T-helper 2 cell (primary cell): ENCODE measurements at regions not wholly inside any gene's neighbourhood (a gene's known extent, or its start where the extent isn't known, plus 50 kb on each side); places are given as distances from the start of the nearest gene placed in this dataset.

ENCODE experiments used
- DNase-seq, 5 experiments: peaks; one replicate each; pipeline versions ENCODE4 v3.0.0 to v3.0.0-alpha.2; 2012 to 2022

DNA sequence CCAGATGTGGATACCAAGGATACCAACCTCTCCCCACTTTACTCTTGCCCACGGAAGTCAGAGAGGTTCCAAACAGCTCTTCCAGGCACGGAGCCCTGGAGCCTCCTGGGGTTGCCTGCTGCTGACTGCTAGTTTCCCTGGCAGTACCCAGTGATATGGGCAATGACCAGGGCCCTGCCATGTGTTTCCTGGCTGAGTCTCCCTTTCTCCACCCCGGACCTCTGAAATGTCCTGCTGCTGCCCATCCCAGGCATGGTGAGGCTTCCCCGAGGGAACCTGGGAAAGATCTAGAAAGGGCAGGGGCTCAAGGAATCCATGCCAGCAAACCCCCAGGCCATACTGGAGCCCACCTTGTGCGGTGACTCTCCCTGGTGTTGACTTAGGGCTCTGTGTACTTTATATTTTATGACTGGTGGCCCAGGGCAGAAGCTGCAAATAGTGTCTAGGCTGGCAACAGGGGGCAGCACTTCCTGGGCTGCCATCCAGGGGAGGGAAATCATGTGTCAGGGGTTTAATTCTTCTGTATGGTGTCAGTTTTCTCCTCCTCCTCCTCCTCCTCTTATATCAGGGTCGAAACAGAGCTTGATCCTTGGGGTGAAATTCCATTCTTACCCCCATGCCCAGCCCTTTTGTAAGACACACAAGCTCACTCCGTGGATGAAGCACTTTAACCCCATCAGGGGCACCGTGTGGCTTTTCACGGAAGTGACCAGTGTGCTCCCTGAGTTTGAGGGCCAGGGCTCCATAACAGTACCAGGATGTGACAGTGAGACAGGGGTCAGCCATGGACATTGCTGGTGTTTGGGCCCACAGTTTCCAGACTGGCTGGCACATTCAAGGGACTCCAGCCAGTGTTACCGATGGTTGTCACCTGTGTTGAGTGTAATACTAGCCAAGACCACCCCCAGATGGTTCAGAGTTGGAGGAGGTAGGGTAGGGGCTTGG, 62.4 kb upstream of the GDF10 start:
- DNase-seq, result no peak

DNA sequence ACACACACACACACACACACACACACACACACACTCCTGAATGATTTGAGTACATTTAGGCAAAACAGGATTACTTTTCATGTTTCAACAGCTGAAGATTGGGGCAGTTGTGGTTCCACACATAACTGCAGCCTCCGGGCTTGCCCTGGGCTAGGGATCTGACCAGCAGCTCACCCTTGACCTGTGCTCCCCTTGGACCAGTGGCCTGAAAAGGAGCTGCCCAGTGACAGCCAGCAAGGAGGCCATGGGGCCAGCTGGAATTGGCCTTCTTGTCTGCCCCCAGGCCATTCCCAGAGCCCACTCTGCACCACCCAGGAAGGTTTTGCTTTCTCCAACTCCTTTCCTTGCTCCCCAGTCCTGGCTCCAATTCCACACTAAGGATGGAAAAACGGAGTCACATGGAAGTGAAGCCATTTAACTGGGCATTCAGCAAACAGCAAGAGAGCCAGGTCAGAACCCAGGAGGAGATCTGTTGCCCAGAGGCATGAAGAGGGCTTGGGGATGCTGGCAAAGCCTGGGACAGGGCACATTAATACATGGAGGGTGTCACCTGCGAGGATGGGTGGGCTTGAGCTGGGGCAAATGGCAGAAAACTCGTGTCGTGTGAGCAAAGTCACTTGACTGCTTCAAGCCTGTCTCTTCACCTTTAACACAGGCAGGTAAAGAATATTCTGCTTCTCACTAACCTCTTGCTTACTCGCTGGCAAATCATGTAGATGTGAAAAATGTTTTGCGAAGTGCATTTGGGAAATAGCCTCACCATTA, 61.5 kb upstream of the GDF10 start:
- no peak for DNase-seq

DNA sequence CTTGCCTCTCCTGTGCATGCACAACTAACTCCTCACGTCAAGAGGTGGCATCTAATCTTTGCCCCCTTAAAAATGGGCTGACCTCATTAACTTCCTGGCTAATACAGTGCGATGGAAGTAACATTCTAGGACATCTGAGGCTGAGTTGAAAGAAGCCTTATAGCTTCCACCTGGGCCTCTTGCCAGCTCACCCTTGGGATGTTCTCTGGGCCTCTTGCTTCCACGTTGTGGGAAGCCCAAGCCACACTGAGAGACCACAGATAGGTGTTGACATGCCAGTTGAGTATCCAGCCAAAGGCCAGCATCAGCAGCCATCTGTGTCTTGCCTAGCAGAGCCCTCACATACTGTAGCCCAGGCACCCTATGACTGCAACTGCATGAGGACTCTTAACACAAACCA, 60.8 kb upstream of the GDF10 start:
- no peak for DNase-seq

DNA sequence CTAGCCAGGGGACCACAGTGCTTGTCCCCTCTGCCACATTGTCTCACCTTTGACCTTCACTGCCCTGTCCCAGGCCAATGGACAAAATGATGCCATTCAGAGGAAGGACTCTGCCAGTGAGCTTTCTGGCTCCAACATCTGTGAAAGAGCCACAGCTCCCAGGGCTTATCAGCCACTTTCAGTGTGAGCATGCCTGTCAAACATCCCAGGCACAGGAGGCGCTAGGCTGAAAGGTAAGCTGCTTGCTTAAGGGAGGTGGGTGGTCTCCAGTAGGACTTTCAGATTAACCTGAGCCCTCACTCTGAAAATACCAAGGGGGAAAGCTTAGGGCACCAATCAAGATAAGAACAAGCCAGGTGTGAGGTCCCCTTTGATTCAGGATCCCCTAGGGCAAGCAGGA, 59.8 kb upstream of the GDF10 start:
- no peak for DNase-seq

DNA sequence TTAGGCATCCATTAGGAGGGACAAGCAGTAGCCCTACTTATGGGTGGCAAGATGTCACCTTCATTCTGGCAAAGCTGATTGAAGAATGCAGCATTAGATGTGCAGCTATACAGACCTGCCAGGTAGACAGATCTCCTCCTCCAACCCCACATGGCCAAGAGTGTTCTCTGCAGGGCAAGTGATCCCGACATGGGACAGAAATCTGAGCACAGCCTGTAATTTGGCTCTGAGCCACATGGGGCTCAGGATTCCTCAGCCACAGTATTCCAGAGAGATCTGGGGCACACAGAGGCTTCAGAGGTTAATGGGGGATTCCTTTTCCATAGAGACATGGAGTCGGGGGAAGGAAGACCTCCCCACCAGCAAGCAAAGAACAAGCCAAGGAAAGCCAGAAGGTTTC, 58.7 kb upstream of the GDF10 start:
- DNase-seq, result no peak

DNA sequence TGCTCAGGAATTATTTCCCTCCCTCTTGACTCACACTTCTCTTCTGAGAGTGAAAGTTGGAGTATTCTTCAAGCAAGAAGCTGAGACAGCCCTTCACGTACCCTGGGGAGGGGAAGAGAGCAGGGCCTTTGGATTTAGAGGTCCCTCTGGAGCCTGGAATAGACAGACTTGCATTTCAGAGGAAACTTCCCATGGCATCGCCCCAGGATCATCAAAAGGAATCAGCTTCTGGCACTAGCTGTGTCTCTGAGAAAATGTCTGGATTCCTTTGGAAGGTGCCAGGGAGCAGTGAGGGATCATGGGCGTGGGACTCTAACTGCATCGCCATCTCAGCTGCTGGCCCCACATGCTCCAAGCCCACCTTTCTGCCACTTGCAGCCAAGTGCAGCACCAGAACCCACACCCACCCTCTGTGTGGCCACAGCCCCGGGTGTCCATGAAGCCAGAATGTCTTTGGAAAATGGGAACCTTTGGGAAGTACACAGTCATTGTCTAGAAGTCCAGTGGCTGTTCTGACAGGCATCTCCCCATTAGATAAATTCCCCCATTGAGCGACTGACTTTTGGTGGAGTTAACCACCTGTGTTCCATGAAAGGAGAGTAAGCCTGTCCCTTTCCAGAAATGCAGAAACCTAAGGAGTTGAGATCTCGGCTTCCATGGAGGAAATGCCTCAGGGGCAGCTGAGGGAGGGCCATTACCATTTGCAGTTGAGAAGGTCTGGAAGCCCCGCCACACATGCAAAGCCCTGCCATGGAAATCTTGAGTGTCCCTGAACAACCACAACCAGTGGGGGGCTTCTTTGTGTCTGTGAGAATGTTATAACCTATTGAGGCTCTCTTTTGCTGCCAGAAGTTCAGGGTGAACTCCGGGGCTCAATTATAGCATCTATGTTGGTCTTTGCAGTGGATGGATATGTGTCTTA, 57.8 kb upstream of the GDF10 start:
- DNase-seq, result no peak

DNA sequence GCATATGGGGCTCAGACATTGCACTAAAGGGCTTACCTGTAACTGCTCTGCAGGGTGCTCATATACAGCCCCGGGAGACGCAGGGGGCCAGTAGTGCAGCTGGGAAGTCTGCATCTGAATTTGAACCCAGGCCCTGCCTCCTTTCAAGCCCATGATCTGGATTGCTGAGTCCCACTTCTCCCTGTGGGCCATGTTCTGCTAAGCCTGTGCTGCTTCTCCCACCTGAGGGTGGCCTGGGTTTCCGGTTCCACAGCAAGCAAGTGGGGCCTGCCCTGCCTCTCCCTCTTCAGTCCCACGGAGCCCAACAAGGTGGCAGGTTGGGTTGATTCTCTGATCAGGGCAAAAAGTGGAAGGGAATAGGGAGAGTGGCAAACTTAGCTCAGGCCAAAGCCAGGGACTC, 56.6 kb upstream of the GDF10 start:
- no peak for DNase-seq

DNA sequence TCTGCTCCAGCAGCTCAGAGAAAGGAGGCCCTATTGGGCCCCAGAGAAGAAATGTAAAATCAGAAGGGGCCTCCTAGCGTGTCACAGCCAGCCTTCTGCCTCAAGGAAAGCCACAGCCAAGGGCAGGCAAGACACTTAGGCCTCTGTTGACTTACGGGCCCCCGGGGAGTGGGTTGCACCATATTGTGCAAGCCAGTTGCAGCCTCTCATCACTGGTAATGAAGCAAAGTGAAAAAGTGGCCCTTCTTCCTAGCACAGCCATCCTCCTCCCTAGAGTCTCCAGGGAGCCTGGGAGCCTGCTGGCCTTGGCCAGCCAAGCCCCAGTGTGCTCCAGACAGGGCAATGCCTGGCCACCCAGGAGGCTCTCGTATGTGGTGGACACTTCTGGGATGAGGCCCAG, 56.2 kb upstream of the GDF10 start:
- no peak for DNase-seq

DNA sequence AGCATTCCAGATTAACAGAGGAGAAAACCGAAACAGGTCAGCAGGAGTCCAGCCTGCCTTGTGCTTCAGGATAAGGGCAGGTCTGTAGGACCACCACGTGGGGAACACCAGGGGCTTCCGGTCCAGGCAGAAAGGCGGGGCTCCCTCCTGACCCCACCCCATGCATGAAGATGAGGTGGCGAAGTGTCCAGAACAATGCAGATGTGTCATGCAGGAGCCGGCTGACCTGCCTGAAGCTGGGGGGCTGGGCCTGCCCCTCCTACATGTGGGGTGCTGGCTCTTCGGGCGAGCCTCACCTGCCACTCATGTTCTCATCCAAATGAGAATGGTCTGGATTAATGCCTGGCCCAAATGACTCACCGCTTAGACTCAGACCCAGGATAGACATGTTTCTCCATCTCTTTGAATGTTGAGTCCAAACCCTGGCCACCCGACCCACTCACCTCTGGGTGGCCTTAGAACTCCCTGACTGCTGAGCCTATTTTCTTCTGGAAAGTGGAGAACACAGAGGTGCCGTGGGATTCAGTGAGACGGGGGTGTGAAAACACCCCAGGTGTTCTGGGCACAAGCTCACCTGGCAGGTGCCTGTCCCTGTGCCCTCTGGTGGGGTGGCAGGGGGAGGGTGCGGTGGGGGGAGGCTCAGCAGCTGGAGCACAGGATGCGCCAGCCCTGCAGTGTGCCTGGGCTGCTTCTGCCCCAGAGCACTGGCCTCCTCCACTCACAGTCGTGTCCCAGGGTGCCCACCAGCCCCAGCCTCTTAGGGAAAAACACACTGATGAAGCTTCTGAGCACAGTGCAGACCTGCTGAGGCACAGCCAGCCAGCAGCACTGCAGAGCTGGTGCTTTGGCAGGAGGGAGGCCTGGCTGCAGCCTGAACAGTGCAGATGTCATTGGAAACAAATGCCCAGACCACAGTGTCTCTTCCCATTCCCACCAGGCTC, 55.2 kb upstream of the GDF10 start:
- DNase-seq, result no peak

DNA sequence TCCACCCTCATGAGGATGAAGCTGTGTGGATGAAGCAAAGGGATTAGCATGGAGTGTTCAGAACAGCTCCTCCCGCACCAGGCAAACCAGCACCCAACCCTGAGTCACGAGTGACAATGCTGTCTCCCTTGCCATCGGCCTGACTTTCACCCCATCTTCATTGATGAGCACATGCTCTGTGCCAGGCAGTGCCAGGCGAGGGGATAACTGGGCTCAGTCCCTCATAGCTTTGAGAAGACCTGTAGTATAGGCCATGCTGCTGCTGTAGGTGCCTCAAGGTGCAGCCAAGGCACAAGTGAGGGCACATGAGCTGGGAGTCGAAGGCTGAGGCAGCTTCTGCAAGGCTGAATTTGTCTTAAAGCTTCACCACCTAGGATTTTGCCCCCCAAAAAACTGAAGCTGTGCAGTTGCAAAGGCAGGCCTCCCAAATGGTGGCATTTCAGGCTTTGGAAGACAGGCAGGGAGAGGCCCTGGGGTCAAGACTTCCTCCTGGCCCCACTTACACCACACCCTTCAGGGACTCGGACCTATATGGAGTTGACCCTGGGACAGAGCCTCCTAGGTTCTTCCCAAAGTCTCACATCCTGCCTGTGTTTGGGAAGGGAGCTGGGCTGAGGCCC, 54.2 kb upstream of the GDF10 start:
- DNase-seq, result no peak

DNA sequence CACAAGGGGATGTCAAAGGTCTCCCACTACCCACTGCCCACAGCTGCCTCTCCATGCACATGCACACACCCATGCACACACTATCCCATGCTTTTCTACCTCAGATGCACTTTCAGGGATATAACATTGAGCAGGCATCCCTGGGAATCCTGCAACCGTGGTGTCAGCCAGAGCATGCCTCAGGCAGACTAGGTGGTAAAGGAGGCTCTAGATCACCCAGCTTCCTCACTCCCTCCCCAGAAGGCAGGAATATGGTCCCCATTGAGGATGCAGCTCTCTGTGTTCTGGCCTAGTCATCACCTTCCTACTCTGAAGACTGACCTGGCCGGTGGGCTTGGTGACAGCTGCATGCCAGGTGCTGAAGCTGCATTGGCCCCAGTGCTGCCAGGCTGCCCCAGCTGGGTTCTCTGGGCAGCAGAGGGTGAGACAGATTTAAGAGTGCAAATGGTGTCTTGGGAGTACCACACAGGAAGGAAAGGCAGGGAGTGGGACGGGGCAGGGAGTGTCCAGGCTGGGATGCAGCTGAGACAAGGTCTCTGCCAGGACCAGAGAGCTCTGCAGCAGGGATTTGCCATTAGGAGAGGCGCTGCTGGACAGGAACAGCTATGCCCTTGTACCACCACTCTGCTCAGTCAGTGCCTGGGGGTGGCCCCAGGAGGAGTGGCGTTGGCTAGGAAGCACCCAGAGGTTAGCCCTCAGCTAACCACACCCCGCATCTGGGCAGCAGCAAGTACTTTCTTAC, 53.4 kb upstream of the GDF10 start:
- DNase-seq, result no peak

DNA sequence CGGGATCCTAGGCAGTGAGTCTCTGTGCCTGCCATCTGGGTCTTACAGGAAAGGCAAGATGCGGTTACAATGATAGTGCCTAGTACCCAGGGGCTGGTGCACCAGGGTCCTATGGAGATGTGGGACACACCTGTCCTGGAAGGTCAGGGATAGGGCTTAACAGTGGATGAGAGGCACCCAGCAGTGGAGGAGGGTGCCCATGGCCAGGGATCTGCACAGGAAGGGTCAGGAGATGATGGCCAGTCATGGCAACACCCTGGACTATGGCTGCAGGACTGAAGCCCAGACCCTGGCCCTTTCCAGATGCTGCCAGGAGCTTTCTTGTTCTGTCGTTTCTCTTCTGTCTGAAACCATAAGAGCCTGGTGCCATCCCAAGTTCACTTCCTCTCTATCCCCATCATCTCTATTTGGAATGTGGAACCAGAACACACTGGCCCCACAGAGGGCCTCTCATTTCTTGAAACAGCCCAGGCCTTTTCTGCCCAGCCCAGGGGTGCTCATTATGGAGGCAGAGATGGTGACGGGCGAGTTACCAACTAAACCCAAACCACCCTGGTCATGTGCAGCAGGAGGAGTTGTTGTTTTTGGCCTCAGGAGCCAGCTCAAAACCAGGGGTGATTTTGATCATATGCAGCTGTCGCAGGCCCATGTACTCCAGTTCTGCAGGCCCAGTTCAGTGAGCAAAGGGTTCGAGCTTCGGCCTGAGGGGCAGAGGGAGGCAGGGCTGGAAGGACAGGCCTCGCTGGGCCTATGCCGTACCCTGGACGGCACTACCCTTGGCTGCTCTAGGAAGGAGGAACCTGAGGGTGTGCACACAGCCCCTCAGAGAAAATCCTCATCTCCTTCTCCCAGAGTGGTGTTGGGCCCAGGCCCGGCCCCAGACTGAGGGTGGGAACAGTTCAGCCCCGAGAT, 52.6 kb upstream of the GDF10 start:
- no peak for DNase-seq

DNA sequence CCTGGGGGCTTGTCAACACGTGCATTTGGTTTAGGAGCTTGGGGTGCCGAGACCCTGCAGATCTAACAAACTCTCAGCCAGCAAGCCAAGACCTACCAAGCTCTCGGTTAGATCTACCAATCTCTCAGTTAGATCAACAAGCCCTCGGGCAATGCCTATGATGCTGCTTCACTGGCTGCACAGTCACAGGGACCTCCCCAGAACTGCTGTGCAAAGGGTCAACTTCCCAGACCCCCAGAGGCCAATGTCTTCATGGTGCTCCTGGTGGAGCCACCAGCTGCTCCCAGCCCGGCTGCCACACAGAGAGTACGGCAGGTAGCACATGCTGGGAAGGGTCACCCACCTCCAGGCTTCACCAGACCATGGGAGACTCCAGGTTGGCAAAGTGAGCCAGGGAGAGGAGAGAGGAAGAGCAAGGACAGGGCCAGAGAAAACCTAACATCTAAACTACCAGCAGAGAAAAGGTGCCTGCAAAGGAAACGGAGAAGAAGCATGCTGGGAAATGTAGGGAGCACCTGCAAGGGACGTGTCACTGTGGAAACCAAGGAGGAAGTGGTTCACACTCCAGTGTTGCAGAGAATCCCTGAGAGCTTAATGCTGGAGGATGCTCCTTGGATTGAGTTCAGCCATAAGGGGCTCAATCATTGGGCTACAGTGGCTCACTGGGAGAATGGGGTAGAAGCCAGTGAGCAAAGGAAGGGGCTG, 51.5 kb upstream of the GDF10 start:
- DNase-seq, result no peak

DNA sequence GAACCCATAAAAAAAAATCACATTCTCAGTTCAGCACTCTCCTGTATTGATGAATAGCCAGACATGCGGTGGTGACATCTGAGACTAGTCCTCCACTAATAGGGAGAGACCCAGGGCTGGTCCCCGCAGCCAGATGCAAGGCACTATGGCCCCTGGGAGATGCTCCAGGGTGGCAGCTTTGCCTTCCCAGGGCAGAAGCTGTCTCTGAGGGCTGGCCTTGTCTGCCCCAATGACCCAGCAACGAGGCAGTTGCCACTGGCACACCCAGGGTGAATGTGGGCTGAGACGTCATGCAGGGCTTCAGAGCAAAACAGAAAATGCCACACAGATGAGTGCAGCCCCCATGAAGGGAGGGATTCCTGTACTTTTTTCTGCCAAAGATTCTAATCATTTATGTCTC, 50.1 kb upstream of the GDF10 start:
- no peak for DNase-seq
